KMS-11 (cell line): ENCODE measurements at regions not wholly inside any gene's neighbourhood (a gene's known extent, or its start where the extent isn't known, plus 50 kb on each side); places are given as distances from the start of the nearest gene placed in this dataset.

Source experiments
- H2AFZ ChIP-seq: fragments of 200-600 bp; sonication (generic); 2 replicates; pipeline ENCODE4 v1.6.1; 2016; ENCODE audit warnings: antibody characterized with exemption, mixed run types, low read depth
- H3K27ac ChIP-seq: fragments of 200-600 bp; sonication (generic); 2 replicates; pipeline ENCODE4 v1.6.1; 2016; ENCODE audit warnings: mild to moderate bottlenecking, mixed run types
- H3K27me3 ChIP-seq: fragments of 200-600 bp; sonication (generic); 2 replicates; pipeline ENCODE4 v1.6.1; 2017; ENCODE audit warnings: mild to moderate bottlenecking, low read depth, mixed run types, moderate library complexity; ENCODE audit not compliant: insufficient read depth
- H3K36me3 ChIP-seq: fragments of 200-600 bp; sonication (generic); 2 replicates; pipeline ENCODE4 v1.6.1; 2017; ENCODE audit warnings: mild to moderate bottlenecking, mixed run types; ENCODE audit not compliant: insufficient read depth
- H3K4me1 ChIP-seq: fragments of 200-600 bp; sonication (generic); 2 replicates; pipeline ENCODE4 v1.6.1; 2016; ENCODE audit warnings: mild to moderate bottlenecking, low read depth, mixed run types; ENCODE audit not compliant: poor library complexity, severe bottlenecking
- H3K4me2 ChIP-seq: fragments of 200-600 bp; sonication (generic); 2 replicates; pipeline ENCODE4 v1.7.0; 2016; ENCODE audit warnings: mild to moderate bottlenecking, mixed run types
- H3K4me3 ChIP-seq: fragments of 200-600 bp; sonication (generic); IDR thresholded peaks from 2 replicates; pipeline ENCODE4 v1.6.1; 2017; ENCODE audit warnings: low read depth, low read length, mixed read lengths; ENCODE audit not compliant: insufficient read depth
- H3K79me2 ChIP-seq: fragments of 200-600 bp; sonication (generic); 2 replicates; pipeline ENCODE4 v1.6.1; 2016; ENCODE audit warnings: low read depth, mixed run types; ENCODE audit not compliant: insufficient read depth
- H3K9ac ChIP-seq: fragments of 200-600 bp; sonication (generic); 2 replicates; pipeline ENCODE4 v1.6.1; 2016; ENCODE audit warnings: mild to moderate bottlenecking, mixed run types
- H4K20me1 ChIP-seq: fragments of 200-600 bp; sonication (generic); 2 replicates; pipeline ENCODE4 v1.6.1; 2016; ENCODE audit warnings: mild to moderate bottlenecking, mixed run types; ENCODE audit not compliant: insufficient read depth
- TF ChIP-seq, protein P1 (sequence below): fragments of 200-600 bp; sonication (generic); conservative IDR thresholded peaks from 2 replicates; pipeline ENCODE4 v1.6.1; 2017; ENCODE audit warnings: low read depth, mild to moderate bottlenecking, antibody characterized with exemption, low read length, moderate library complexity, mixed read lengths

DNA sequence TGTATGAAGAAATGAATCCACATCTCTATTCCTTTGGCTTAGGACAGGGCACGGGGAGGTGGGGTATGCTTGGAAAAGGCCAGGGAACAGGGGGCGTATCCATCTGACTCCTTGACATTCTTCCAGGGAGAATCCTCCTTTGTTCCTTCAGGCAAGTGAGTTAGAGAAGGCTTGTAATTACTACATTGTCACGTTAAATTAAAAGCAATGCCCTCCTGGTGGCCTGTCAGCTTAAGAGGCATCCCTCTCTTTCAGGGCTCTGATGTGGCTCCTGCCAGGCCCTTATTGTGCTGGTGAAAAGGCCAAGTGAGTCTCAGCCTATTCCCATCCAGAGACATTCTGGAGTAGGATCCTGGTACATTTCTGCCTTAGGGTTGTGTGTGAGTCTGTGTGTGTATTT lies 128.3 kb downstream of the FOXA2 start:
- no peak overlapping the region for H3K27ac ChIP-seq
- no peaks in the 10 kb centered on the region for H3K27me3 ChIP-seq
- no peak overlapping the region for H2AFZ ChIP-seq
- TF ChIP-seq, protein P1, sequence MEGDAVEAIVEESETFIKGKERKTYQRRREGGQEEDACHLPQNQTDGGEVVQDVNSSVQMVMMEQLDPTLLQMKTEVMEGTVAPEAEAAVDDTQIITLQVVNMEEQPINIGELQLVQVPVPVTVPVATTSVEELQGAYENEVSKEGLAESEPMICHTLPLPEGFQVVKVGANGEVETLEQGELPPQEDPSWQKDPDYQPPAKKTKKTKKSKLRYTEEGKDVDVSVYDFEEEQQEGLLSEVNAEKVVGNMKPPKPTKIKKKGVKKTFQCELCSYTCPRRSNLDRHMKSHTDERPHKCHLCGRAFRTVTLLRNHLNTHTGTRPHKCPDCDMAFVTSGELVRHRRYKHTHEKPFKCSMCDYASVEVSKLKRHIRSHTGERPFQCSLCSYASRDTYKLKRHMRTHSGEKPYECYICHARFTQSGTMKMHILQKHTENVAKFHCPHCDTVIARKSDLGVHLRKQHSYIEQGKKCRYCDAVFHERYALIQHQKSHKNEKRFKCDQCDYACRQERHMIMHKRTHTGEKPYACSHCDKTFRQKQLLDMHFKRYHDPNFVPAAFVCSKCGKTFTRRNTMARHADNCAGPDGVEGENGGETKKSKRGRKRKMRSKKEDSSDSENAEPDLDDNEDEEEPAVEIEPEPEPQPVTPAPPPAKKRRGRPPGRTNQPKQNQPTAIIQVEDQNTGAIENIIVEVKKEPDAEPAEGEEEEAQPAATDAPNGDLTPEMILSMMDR: no peak
- no peak overlapping the region for H3K9ac ChIP-seq
- no peak overlapping the region for H3K4me3 ChIP-seq
- no peaks in the 10 kb centered on the region for H3K36me3 ChIP-seq
- no peaks in the 10 kb centered on the region for H3K79me2 ChIP-seq
- no peaks in the 10 kb centered on the region for H3K4me1 ChIP-seq
- no peak overlapping the region for H3K4me2 ChIP-seq
- H4K20me1 ChIP-seq: no peaks in the 10 kb centered on the region

DNA sequence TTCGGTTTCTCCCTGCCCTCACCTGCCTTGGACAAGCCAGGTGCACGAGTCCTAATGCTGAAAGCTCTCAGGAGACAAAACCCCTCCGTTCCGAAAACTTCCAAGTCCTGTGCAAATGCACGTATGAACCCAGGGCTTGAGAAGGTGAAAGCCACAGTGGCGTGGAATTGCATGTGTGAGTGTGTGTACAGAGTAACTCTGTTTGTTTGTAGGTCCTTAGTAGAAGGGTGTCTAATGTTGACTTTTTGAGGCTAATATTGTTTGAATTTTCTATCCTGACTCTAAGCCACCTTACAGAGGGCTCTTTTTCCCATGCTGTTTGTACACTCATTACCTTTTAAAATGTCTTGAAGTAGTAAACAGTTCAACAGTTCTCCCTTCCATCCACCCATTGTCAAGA lies 129.1 kb downstream of the FOXA2 start:
- Histone ChIP-seq H3K27ac (no peak overlapping the region), H4K20me1 (no peaks in the 10 kb centered on the region), H2AFZ (no peak overlapping the region), H3K36me3 (no peaks in the 10 kb centered on the region), H3K4me1 (no peaks in the 10 kb centered on the region), H3K4me3 (no peak overlapping the region), H3K79me2 (no peaks in the 10 kb centered on the region), H3K27me3 (no peaks in the 10 kb centered on the region), H3K4me2 (no peak overlapping the region), H3K9ac (no peak overlapping the region)
- TF ChIP-seq, protein P1: no peak

DNA sequence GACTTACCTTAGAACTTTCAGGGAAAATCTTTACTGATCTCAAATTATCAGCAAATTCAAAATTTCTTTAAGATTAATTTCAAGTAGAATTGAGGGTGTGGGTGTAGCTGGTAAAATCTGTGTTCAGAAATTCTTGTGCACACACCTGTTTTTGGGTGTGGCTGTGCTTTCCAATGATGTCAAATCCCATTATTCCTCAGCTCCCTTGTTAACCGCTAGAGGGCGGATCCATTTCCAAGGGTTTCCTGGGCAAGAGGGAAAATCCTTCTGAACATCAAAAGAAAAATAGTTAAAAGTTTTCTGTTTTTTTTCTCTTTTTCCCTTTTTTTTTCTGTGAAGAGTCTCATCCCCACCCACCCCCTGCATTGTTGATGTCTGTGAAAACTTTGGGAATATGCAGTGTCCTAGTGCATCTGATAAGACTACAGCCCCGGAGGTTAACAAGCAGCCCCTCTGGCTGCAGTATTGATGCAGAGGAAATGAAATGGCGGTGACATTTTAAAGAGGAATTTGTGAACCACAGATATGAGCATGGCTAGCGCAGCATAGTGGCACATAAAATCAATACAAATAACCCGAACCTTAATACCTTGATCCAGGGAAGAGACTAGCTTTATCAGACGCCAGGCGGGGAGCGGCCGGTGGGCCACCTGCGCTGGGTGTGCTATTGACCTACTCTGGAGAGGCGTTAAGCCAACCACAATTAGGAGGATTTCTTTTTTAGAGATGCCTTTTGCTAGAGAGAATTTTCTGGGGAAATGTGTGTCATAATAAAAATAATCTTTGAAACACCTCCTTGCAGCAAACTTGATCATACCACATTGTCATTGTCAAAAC lies 130.9 kb downstream of the FOXA2 start:
- H3K4me3 ChIP-seq: no peak overlapping the region
- no peaks in the 10 kb centered on the region for H3K4me1 ChIP-seq
- no peaks in the 10 kb centered on the region for H3K27me3 ChIP-seq
- no peak overlapping the region for H3K27ac ChIP-seq
- TF ChIP-seq, protein P1: no peak
- H2AFZ ChIP-seq: no peak overlapping the region
- no peak overlapping the region for H3K9ac ChIP-seq
- H3K36me3 ChIP-seq: no peaks in the 10 kb centered on the region
- H3K4me2 ChIP-seq: no peak overlapping the region
- no peaks in the 10 kb centered on the region for H4K20me1 ChIP-seq
- no peaks in the 10 kb centered on the region for H3K79me2 ChIP-seq

DNA sequence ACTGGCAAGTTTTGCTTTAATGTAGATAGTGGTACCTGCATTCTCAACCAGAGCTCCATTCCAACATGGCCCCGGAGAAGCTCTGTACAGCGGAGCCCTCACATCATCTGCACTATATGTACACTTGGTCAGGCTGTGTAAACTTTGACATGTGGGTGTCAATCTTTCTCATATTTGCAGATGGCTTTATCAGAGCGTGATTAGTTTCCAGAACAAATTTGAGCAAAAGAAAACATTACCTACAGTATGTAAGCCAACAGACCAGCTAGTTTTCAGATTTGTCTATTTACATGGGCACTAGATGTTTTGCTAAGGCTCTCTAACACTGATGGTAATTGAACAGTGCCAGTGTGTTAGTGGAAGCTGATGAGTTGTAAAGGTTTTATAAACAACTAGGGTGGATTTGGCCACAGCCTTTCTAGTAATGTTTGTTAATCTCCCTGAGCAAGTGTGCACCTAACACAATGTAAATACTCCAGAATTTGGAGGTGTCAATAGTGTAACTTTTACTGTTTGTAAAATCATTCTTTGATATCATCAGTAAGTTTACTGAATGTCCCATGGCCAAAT lies 131.8 kb downstream of the FOXA2 start:
- Histone ChIP-seq H3K4me3 (no peak overlapping the region), H3K27ac (no peak overlapping the region), H3K79me2 (no peaks in the 10 kb centered on the region), H3K4me2 (no peak overlapping the region), H2AFZ (no peak overlapping the region), H3K4me1 (no peaks in the 10 kb centered on the region), H3K9ac (no peak overlapping the region), H3K27me3 (no peaks in the 10 kb centered on the region), H4K20me1 (no peaks in the 10 kb centered on the region), H3K36me3 (no peaks in the 10 kb centered on the region)
- TF ChIP-seq, protein P1: no peak
